GM18868 (cell line): ENCODE measurements at regions not wholly inside any gene's neighbourhood (a gene's known extent, or its start where the extent isn't known, plus 50 kb on each side); places are given as distances from the start of the nearest gene placed in this dataset.
"Not testable (repeated sequence)": the region's sequence is repeated elsewhere in the genome, so short reads cannot be mapped to it uniquely, and the experiment has no call there.

Experiments used
- ATAC-seq: cut with Tn5 transposase; IDR thresholded peaks from one replicate; pipeline ENCODE4 v1.9.1; 2021; ENCODE audit warnings: mild to moderate bottlenecking, moderate library complexity; ENCODE audit not compliant: unreplicated experiment

- ATAC-seq, result no peak
Observed at GRCh38 chr2:118576109-118576855, 271.2 kb downstream of the EN1 start.

- not testable (repeated sequence) for ATAC-seq
Observed at GRCh38 chr2:118572380-118572779, 275.1 kb downstream of the EN1 start.

DNA sequence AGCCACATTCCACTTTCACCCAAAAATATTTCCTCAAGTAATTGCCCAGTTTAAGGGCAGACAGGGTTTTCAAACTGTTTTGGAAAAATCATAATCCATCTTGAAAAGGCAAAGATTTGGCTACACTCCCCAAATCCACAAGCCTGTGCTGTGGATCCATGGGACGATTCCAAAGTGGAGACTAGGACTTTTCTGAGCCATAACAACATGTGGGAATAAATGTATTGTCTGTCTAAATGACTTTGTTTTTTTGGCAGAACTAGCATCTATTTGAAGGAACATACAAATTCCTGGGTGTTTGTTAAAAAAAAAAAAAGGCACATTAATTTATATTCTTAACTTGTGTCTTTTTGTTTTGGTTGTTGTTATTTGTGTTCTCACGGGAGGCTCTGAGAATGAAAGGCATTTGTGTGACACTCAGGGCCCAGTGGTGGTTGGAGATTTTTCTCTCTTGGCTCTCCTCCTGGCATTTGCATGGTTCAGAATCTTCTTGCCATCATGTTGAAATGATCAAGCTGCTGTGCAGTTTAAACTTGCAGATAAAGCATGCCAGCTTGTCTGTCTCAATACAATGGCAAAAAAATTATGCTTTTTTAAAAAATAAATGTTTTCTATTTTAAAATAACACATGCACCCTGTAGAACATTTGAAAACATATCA lies 277.4 kb downstream of the EN1 start:
- ATAC-seq, result no peak

DNA sequence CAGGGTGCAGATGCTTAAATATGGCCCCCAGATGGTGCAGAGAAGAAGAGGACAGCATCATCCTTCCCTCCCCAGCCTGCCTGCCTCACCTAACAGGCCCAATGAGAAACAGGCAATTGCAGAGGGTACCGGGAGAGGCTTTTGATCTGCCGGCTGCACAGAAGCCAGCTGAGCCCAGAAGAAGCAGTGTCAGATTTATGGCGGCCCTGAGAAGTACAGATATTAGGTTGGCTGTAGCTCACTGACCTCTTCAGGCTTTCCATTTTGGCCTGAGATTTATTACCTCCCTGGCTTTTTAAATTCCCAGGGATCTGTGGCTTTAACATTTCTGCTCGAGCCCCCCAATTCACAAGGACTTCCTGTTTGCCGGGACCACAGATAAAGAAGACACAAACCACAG lies 278.7 kb downstream of the EN1 start:
- no peak for ATAC-seq

DNA sequence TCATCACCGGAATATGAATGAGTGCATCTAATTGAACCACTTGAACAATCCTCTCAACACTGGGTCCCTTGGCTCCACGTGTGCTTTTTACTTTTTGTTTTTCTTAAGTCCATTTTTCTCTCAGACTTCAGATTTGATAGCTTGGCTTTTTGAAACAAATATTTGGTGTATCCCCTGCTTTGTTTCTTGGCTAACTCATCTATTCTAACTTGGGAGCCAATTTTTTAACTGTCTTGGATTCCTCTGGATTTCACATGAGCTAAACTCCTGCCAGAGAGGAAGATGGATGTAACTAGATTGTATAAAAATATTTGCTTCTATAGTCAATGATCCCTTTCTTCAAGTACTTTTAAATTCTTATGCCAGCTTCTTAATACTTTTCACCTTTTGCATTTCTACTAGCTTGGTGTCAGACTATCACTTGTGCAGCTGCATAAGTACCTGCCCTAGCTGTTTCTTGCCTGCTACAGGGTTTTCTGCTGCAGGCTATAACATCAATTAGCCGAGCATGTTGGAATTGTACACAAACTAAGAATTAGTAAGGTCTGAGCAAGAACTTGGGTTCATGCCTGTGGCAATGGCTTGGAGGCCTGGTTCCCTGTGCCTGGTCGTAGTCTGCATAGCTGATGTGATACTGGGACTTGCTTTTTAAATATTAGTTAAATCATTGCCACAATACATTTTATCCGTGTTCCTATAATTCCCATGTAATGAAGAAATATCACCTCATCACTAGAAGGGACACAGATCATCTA lies 281.5 kb downstream of the EN1 start:
- ATAC-seq, result no peak

- no peak for ATAC-seq
Observed at GRCh38 chr2:118565301-118565700, 282.1 kb downstream of the EN1 start.

DNA sequence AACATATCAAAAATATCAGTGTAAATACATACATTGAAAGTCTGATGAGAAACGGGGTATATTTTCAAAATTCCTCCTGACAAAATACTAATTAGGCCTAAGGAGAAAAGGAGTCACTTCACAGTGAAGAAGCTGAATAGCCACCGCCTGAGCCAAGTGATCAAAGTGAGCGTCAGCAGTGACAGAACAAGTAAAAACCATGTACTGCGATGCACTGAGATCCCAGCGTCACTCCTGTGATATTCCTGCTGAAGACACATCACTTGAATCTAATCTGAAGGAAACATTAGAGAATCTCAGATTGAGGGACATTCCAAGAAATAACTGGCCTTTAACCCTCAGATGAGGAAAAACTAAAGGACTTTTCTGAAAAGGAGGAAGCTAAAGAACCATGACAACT lies 285.3 kb downstream of the EN1 start:
- ATAC-seq, result no peak

DNA sequence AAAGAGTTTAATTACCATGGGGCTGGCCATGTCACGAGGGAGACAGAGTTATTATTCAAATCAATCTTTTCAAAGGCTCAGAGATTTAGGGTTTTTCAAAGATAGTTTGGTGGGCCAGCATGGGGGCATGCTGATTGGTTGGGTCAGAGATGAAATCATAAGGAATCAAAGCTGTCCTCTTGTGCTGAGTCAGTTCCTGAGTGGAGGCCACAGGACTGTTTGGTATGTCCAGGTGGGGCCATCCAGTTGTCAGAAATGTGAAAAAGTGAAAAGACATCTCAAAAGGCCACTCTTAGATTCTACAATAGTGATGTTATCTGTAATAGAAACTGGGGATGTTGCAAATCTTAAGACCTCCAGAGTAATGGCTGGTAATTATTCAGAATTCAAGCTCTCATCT lies 288.6 kb downstream of the EN1 start:
- no peak for ATAC-seq

DNA sequence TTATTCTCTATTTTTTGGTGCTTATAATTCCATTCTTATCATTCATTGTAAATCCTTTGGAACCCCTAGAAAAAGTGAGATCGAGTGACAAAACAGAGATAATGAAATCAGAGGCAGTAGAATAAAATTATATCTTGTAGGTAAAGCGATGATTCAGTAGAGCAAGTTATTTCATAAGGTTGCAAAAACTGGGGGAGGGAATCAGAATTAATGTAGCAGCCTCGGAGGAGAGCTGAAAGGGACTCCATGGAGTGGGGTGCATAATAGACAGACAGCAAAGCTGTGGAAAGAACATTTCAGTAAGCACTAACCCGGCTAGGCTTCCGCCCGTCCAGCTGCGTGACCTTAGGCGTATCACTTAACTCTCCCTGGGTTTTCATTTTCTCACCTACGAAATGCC lies 289.7 kb downstream of the EN1 start:
- no peak for ATAC-seq

GRCh38 chr2:118557016-118557415 lies 290.4 kb downstream of the EN1 start:
- no peak for ATAC-seq

- no peak for ATAC-seq
Observed at GRCh38 chr2:118554616-118555015, 292.8 kb downstream of the EN1 start.

DNA sequence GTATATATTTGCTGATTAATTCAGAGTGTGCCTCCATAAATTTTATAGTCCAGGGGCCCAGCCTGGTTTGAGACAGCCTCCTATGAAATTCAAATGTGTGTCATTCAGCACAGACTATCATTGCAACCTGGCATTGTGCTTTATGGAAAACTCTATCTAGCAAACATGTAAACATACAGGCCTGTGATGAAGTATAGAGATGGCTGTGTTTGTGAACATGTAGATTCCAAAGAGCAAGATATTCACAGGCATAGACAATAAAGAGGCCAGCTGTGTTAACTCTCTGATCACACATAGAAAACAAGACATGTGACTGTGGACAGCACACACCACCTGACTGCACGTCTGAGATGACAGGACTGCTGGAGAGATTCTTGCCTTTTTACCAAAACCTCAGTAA lies 297.9 kb downstream of the EN1 start:
- ATAC-seq, result no peak

GRCh38 chr2:118548880-118549488 lies 298.5 kb downstream of the EN1 start:
- ATAC-seq, result no peak

- ATAC-seq, result no peak
Observed at GRCh38 chr2:118539290-118539689, 308.2 kb downstream of the EN1 start.

DNA sequence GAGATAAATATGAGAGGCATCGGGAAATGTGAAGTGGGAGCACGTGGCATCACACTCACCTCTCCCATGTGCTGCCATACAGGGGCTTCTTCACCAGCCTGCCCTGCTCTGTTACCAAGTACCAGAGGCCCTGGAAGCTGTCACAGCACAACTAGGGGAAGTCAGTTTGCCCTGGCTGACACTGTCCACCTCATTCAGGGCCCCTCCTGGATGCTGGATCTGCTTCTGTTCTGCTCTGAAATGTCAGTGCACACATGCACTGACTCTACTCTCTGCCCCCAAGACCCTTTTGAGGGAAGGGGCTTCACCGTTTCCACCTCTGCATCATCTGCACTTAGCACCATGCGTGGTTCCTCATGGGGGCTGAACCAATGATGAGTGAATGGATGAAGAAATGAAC lies 311.1 kb downstream of the EN1 start:
- no peak for ATAC-seq

- no peak for ATAC-seq
Observed at GRCh38 chr2:118535818-118536212, 311.6 kb downstream of the EN1 start.

GRCh38 chr2:118535171-118535817 lies 312.2 kb downstream of the EN1 start:
- no peak for ATAC-seq

DNA sequence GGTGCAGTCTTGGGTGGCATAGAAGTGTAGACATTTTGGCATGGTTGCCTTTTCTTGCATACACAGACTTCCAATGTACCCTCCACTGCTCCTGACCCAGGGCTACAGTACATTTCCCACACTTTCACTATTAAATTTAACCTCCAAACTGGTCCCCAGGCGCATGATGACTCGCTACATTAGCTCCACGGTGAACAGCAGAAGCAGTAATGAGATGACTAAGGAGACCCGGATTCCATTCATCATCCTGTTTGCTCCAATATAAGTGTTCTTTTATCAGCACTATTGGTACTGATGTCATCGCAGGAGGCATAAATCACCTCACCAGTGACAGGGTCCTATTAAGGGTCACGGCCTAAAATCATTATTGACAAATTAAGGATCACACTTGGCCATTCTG lies 316.5 kb downstream of the EN1 start:
- no peak for ATAC-seq

- no peak for ATAC-seq
Observed at GRCh38 chr2:118529908-118530599, 317.4 kb downstream of the EN1 start.

- no peak for ATAC-seq
Observed at GRCh38 chr2:118527571-118527970, 319.9 kb downstream of the EN1 start.
